H54 (cell line): ENCODE measurements at regions not wholly inside any gene's neighbourhood (a gene's known extent, or its start where the extent isn't known, plus 50 kb on each side); places are given as distances from the start of the nearest gene placed in this dataset.
"Not testable (repeated sequence)": the region's sequence is repeated elsewhere in the genome, so short reads cannot be mapped to it uniquely, and the experiment has no call there.

Source experiments
- DNase-seq: peaks from one replicate; pipeline ENCODE4 v3.0.0; 2011; ENCODE audit warnings: low spot score, mixed read lengths; ENCODE audit not compliant: insufficient read length
- FAIRE-seq: peaks from 3 replicates; lab custom pipeline; 2011; peaks lifted over from hg19 to GRCh38; lab: Jason Lieb, UNC
- POLR2A ChIP-seq: IDR thresholded peaks from 2 replicates; pipeline ENCODE4 v1.6.1; 2011; ENCODE audit warnings: low read depth, mild to moderate bottlenecking, low read length

DNA sequence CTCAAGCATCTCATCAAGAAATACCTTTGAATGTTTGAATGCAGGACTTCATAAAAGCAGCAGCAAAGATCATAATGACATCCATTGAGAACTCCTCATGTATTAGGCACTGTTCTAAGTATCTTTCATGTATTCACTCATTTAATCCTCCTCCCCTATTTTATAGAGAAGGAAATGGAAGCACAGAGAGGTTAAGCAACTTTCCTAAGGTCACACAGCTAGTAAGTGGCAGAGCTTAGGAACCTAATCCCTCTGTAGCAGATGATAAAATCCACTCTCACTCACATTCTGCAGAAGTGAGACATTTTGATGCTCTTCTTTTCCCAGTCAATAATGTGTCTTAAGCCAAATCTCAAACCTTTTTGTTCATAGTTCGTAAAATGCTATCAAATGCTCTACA lies 350.8 kb upstream of the C16orf82 start:
- no peak for TF ChIP-seq POLR2A
- FAIRE-seq: no peak
- no peak for DNase-seq

DNA sequence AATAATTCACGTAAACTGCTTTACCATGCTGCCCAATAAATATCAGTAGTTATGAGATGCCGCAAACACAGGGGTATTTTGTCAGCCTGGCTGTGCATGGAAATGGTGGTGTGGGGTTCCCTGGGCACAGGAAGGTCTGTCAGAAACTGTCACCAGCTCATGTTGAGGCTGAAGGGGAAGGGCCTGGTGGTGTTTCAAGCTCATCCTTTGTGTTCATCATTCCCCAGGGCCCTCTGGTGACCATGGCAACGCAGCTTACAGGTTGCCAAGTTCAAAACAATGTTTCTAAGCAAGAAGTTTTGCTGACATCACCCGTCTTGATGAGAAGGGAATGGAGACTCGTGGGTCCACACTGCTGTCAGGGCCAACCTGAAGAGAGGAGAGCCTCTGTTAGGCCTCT lies 348.9 kb upstream of the C16orf82 start:
- FAIRE-seq (no peak), DNase-seq (no peak)
- no peak for TF ChIP-seq POLR2A

- DNase-seq: no peak
- FAIRE-seq: no peak
- TF ChIP-seq POLR2A: no peak
Measured at GRCh38 chr16:26721290-26721689, 345.4 kb upstream of the C16orf82 start.

DNA sequence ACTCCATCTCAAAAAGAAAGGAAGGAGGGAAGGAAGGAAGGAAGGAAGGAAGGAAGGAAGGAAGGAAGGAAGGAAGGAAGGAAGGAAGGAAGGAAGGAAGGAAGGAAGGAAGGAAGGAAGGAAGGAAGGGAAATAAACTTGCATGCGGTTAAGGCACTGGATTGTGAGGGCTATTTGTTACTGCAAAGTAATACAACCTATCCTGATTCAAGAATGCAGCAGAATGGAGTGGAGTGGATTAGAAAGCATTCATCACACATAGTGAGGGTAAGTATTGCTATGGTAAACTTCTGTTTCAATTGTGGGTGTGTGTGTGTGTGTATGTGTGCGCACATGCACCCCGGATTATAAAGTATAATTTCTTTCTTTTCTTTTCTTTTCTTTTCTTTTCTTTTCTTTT lies 344.8 kb upstream of the C16orf82 start:
- not testable (repeated sequence) for FAIRE-seq

DNA sequence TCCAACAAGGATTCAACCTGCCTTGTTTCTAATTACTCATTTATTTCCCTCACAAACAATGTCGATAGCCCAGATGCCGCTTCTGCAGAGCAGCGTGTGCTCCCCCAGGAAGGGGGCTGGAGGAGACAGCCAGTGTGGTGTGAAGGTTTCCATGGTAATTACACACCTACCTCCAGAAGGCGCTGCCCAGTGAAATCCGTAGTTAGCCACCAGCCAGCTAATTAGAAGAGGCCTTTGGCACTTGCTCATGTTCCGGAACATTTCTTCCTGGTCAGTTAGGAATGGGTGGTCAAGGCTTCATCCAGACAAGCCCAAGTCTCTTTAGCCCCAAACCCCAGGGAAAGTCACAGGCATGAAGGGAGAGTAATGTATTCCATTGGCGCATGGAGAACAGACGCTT lies 342.5 kb upstream of the C16orf82 start:
- no peak for TF ChIP-seq POLR2A
- no peak for DNase-seq
- no peak for FAIRE-seq

More for the DNA sequence above, 344.8 kb upstream of the C16orf82 start:
- not testable (repeated sequence) for DNase-seq

DNA sequence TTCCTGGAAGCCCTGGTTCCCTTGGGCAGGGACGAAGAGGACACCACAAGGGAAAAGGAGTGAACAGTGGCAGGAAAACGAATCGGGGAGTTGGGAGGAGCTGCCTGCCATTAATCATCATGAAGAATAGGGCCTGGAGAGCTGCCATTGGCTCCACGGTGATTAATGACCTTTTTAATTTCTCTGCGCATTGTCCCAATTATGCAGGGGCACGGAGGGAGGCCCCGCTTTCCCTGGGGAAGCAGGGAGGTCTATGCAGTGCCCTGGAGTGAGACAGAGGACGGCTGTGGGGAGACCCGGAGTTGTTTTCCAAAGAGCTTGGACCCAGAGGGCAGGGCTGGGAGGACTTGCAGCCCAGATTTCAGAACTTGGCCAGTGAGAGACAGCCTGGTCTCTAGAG lies 338.9 kb upstream of the C16orf82 start:
- FAIRE-seq (no peak), DNase-seq (no peak)
- no peak for TF ChIP-seq POLR2A

DNA sequence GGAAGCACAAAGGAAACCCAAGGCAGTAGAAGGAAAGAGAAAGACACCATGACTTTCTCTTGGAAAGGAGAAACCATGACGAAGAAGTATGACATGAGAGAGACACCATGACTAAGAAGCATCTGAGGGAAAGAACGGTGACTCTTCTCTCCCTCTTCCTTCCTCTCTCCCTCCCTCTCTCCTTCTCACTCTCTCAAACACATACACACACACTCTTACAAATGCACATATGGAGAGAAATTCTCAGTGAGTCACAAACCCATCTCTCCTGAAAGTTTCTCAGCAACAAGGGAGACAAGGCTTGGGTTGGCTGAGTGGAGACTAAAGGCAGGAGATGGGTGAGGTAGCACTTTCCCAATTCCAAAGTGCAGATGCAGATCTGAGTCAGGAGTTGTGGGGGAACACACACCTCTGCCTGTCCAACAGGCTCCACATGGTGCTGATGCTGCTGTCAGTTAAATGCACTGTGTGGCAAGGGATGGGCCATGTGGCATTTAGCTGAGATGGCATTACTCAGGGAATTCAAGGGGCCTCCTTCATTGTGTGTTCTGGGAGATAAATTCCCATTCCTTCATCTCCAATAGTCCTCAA lies 336.7 kb upstream of the C16orf82 start:
- DNase-seq (no peak), FAIRE-seq (no peak)
- TF ChIP-seq POLR2A: no peak

DNA sequence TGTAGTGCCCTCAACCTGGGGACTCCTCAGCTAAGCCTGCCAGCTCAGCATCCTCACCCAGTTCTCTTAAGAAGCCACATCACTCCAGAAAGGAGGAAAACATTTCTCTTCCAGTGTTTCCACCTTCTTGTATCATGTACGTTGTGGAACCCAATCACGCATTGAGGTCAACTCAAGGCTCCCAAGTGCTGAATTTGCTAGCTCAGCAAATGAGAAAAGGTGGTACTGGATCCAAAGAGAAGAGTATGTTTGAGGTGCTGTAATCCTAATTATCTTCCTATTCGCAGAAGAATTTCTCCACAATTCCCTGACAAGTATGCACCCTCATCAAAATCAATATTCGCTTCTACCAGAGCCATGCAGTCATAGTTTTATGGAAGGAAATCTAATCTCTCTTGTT lies 335.0 kb upstream of the C16orf82 start:
- no peak for TF ChIP-seq POLR2A
- FAIRE-seq (no peak), DNase-seq (no peak)

- DNase-seq (no peak), FAIRE-seq (no peak)
- TF ChIP-seq POLR2A: no peak
Measured at GRCh38 chr16:26733710-26734109, 333.0 kb upstream of the C16orf82 start.

DNA sequence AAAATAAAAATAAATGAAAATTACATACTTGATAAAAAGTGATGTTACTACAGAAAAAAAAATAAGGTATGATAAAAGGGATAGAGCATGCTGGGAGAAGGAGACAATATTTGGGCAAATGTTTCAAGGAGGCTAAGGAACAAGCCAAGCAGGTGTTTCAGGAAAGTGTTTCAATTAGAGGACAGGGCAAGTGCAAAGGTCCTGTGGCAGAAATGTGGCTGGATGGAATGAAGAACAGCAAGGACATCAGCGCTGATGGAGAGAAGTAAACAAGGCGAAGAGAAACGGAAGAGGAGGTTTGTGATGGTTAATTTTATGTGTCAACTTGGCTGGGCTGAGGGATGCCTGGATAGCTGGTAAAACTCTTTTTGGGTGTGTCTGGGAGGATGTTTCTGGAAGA lies 331.2 kb upstream of the C16orf82 start:
- FAIRE-seq (no peak), DNase-seq (no peak)
- no peak for TF ChIP-seq POLR2A

GRCh38 chr16:26736084-26736483 lies 330.6 kb upstream of the C16orf82 start:
- no peak for TF ChIP-seq POLR2A
- FAIRE-seq (no peak), DNase-seq (no peak)

- FAIRE-seq (no peak), DNase-seq (no peak)
- no peak for TF ChIP-seq POLR2A
Measured at GRCh38 chr16:26740771-26741170, 326.0 kb upstream of the C16orf82 start.

- TF ChIP-seq POLR2A: no peak
- DNase-seq (no peak), FAIRE-seq (no peak)
Measured at GRCh38 chr16:26742040-26742439, 324.7 kb upstream of the C16orf82 start.

- FAIRE-seq (no peak), DNase-seq (no peak)
- TF ChIP-seq POLR2A: no peak
Measured at GRCh38 chr16:26744430-26744829, 322.3 kb upstream of the C16orf82 start.

GRCh38 chr16:26747760-26748159 lies 319.0 kb upstream of the C16orf82 start:
- no peak for DNase-seq
- FAIRE-seq: no peak
- TF ChIP-seq POLR2A: no peak

GRCh38 chr16:26749072-26749471 lies 317.7 kb upstream of the C16orf82 start:
- no peak for TF ChIP-seq POLR2A
- no peak for DNase-seq
- FAIRE-seq: no peak

DNA sequence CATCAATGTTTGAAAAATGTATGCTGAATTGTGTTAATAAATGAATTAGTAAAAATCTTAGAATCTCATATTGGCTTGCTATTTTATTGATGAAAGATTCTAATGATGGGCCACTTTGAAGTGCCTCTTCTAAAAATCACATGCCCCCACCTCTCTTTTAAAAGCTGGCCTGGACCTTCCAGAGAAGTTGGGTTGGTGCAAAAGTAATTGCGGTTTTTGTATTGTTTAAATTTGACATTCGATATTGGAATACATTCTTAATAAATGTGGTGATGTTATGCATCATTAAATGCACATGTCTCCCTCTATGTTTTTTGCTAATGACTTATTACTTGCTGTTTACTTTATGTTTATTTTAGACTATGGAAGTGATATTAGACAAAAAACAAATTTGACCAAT lies 314.6 kb upstream of the C16orf82 start:
- DNase-seq (no peak), FAIRE-seq (no peak)
- no peak for TF ChIP-seq POLR2A
